ENCODE measurements at regions not wholly inside any gene's neighbourhood (a gene's known extent, or its start where the extent isn't known, plus 50 kb on each side); places are given as distances from the start of the nearest gene placed in this dataset.

DNA sequence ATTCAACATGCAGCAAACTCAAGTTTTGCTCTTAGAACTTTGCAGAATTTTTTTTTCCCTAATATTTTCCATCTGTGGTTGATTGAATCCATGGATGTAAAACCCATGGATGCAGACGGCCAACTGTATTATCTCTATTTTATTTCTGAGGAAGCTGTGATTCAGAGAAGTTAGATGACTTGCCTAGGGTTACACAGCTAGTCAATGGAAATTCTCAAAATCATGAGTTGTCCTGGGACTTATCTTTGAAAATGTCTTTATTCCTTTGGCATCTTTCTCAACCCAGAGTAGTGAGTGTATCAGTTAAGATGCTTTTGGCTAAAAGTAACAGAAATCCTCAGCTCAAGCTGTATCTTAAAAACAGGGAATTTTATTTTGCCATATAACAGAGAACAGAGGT is 107.9 kb upstream of the GALNT15 start:
- CTCF ChIA-PET = no interaction called here
- no peak overlapping the region for H3K4me3 Mint-ChIP-seq

DNA sequence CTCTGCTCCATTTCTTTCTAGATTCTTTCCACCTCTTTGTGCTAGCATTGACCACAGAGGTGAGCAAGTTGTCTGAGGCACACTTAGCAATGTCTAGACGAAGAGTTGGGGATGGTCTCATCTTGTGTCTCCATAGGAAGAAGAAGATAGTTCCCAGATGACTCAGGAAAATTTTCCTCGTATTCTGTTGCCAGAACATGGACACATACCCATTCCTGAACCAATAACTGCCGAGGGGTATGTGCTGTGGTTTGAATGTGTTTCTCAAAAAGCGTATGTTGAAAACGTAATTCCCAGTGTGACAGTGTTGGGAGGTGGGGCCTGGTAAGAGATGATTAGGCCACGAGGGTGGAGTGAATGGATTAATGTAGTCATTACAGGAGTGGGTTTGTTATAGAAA is 107.5 kb upstream of the GALNT15 start:
- ChIA-PET POLR2A (interaction anchor here in 1 of 2 donors (0.7 kb wide), 1 partner anchor 199 kb away, joined by 3 read pairs; no protein-coding TSS in a partner anchor), CTCF (no interaction called here)
- WGBS (ENCODE audit: insufficient coverage) = no CpG with 5 or more reads among the region's 6 CpGs

More for the DNA sequence above, 107.9 kb upstream of the GALNT15 start:
- no peaks in the 10 kb centered on the region for H3K9me3 ChIP-seq
- peaks cover 0 to 6% (median 2%) of the 10 kb centered on the region in 3 donors for H3K4me1 Mint-ChIP-seq
- WGBS (ENCODE audit: insufficient coverage) = no CpG with 5 or more reads among the region's 1 CpG
- no peaks in the 10 kb centered on the region for H3K9me3 Mint-ChIP-seq
- H3K27me3 Mint-ChIP-seq = peaks cover 0 to 8% of the 10 kb centered on the region in 2 donors
- no peak overlapping the region for H3K4me3 ChIP-seq (ENCODE audit: control insufficient read depth in 1 of 2, extremely low read depth in 1 of 2, low read length in 1 of 2)
- ATAC-seq (replicated peaks in 1 of 4) (no peak), DNase-seq (no peak)
- H3K27ac Mint-ChIP-seq = no peak overlapping the region
- no peaks in the 10 kb centered on the region for H3K27me3 ChIP-seq (replicated peaks in 1 of 2; ENCODE audit: control insufficient read depth in 2 of 2, extremely low read depth in 1 of 2, insufficient read depth in 2 of 2, low read length in 1 of 2)
- H3K36me3 Mint-ChIP-seq = no peaks in the 10 kb centered on the region
- H3K27ac ChIP-seq (ENCODE audit: low read length) = no peak overlapping the region
- POLR2A ChIA-PET = interaction anchor here in 1 of 2 donors (0.7 kb wide), 1 partner anchor 200 kb away, joined by 3 read pairs; no protein-coding TSS in a partner anchor
- H3K36me3 ChIP-seq (ENCODE audit: control insufficient read depth in 2 of 2, extremely low read depth in 1 of 2, insufficient read depth in 1 of 2, low read length in 1 of 2) = no peaks in the 10 kb centered on the region
- H3K4me1 ChIP-seq (ENCODE audit: control insufficient read depth in 1 of 2, extremely low read depth in 1 of 2, insufficient read depth in 2 of 2, low read length in 2 of 2) = no peaks in the 10 kb centered on the region

DNA sequence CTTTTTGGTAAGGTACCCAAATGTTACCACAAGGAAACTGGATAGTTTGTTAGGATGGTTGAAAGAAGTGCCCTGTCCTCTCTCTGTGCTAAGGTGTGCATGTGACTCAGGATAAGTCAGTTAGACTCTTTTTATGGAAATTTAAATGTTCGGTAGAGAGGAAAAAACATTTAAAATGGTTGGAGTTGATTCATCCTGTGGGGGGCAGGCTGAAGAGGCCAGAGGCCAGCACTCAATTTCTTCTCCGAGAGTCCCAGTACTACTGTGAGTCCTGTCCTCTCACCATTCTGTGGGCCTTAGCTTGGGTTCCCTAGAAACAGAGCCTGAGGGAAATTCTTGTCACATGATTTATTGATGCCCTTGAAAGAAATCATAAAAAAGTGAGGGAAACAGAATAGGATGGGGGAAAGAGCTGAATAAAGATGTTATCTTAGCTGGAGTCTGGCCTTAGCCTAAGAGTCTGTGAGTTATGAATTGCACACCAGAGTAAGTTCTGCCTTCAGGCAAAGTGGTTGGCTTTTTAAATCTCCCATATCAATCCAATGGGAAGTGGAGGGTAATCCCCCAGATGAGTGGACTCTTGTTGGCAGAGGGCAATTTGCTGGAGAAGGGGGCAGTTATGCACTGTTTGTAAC is 106.5 kb upstream of the GALNT15 start:
- no peaks in the 10 kb centered on the region for H3K36me3 Mint-ChIP-seq
- ChIA-PET CTCF (no interaction called here), POLR2A (no interaction called here)
- H3K4me1 ChIP-seq (ENCODE audit: control insufficient read depth in 1 of 2, extremely low read depth in 1 of 2, insufficient read depth in 2 of 2, low read length in 2 of 2) = no peaks in the 10 kb centered on the region
- H3K27me3 Mint-ChIP-seq = peaks cover 0 to 3% of the 10 kb centered on the region in 2 donors
- no peaks in the 10 kb centered on the region for H3K27me3 ChIP-seq (replicated peaks in 1 of 2; ENCODE audit: control insufficient read depth in 2 of 2, extremely low read depth in 1 of 2, insufficient read depth in 2 of 2, low read length in 1 of 2)
- DNase-seq = no peak
- H3K4me1 Mint-ChIP-seq = peaks cover 0 to 6% (median 2%) of the 10 kb centered on the region in 3 donors
- no peaks in the 10 kb centered on the region for H3K9me3 Mint-ChIP-seq
- no peak for ATAC-seq (replicated peaks in 1 of 4)
- no peak overlapping the region for H3K27ac ChIP-seq (ENCODE audit: low read length)
- 80% methylated on average over 2 of the region's 2 CpGs for WGBS (ENCODE audit: insufficient coverage)
- no peaks in the 10 kb centered on the region for H3K9me3 ChIP-seq
- H3K4me3 Mint-ChIP-seq = no peak overlapping the region
- H3K4me3 ChIP-seq (ENCODE audit: control insufficient read depth in 1 of 2, extremely low read depth in 1 of 2, low read length in 1 of 2) = no peak overlapping the region
- no peaks in the 10 kb centered on the region for H3K36me3 ChIP-seq (ENCODE audit: control insufficient read depth in 2 of 2, extremely low read depth in 1 of 2, insufficient read depth in 1 of 2, low read length in 1 of 2)
- H3K27ac Mint-ChIP-seq = no peak overlapping the region

More for the DNA sequence above, 107.5 kb upstream of the GALNT15 start:
- Mint-ChIP-seq H3K4me3 (no peak overlapping the region), H3K9me3 (no peaks in the 10 kb centered on the region), H3K4me1 (peaks cover 0 to 6% (median 2%) of the 10 kb centered on the region in 3 donors), H3K27me3 (peaks cover 0 to 6% of the 10 kb centered on the region in 2 donors), H3K27ac (no peak overlapping the region), H3K36me3 (no peaks in the 10 kb centered on the region)
- ATAC-seq (replicated peaks in 1 of 4) (no peak), DNase-seq (no peak)
- H3K27me3 ChIP-seq (replicated peaks in 1 of 2; ENCODE audit: control insufficient read depth in 2 of 2, extremely low read depth in 1 of 2, insufficient read depth in 2 of 2, low read length in 1 of 2) = no peaks in the 10 kb centered on the region
- H3K4me3 ChIP-seq (ENCODE audit: control insufficient read depth in 1 of 2, extremely low read depth in 1 of 2, low read length in 1 of 2) = no peak overlapping the region
- H3K27ac ChIP-seq (ENCODE audit: low read length) = no peak overlapping the region
- H3K4me1 ChIP-seq (ENCODE audit: control insufficient read depth in 1 of 2, extremely low read depth in 1 of 2, insufficient read depth in 2 of 2, low read length in 2 of 2) = no peaks in the 10 kb centered on the region
- no peaks in the 10 kb centered on the region for H3K9me3 ChIP-seq
- no peaks in the 10 kb centered on the region for H3K36me3 ChIP-seq (ENCODE audit: control insufficient read depth in 2 of 2, extremely low read depth in 1 of 2, insufficient read depth in 1 of 2, low read length in 1 of 2)

DNA sequence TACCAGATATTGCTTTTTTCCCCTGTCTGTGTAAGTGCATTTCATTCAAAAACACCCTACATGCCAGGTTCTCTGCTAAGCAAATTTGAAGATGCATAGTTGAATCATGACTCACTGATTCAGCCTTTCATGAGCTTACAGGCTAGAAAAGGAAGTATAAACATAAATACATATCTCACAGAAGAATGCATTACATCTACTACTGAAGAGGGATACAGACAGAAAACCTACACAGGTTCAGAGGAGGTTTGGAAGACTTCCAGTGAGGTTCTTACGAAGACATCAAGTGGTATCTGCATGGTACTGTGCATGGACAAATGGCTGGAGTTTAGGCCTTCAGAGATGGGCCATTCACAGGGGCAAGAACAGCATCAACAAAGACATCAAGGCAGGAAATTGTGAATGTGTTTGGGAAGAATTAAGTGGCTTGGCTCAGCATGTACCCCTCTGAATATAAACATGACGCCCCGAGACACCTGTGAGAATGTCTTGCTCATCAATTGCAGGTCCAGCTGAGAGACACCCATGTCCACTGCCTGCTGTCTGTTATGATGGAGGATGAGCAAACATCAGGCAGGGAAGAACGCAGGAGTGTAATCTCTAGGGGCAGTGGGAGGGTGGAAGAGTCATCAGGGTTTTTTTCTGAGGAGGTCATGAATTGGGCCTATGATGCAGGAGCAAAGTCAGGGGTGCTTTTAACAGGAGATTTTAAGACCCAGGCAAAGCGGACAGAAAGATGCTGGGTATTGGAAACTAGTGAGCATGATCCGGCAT is 105.1 kb upstream of the GALNT15 start:
- Mint-ChIP-seq H3K4me3 (no peak overlapping the region), H3K9me3 (no peaks in the 10 kb centered on the region), H3K27me3 (peaks cover 0 to 1% of the 10 kb centered on the region in 2 donors), H3K4me1 (peaks cover 0 to 6% (median 2%) of the 10 kb centered on the region in 3 donors), H3K27ac (no peak overlapping the region), H3K36me3 (no peaks in the 10 kb centered on the region)
- CTCF ChIA-PET = no interaction called here
- Histone ChIP-seq H3K27ac (ENCODE audit: low read length) (no peak overlapping the region), H3K27me3 (replicated peaks in 1 of 2; ENCODE audit: control insufficient read depth in 2 of 2, extremely low read depth in 1 of 2, insufficient read depth in 2 of 2, low read length in 1 of 2) (no peaks in the 10 kb centered on the region), H3K36me3 (ENCODE audit: control insufficient read depth in 2 of 2, extremely low read depth in 1 of 2, insufficient read depth in 1 of 2, low read length in 1 of 2) (no peaks in the 10 kb centered on the region), H3K9me3 (no peaks in the 10 kb centered on the region), H3K4me1 (ENCODE audit: control insufficient read depth in 1 of 2, extremely low read depth in 1 of 2, insufficient read depth in 2 of 2, low read length in 2 of 2) (no peaks in the 10 kb centered on the region), H3K4me3 (ENCODE audit: control insufficient read depth in 1 of 2, extremely low read depth in 1 of 2, low read length in 1 of 2) (no peak overlapping the region)
- POLR2A ChIA-PET = no interaction called here
- DNase-seq (no peak), ATAC-seq (replicated peaks in 1 of 4) (no peak)
- WGBS (ENCODE audit: insufficient coverage) = 90% methylated on average over 5 of the region's 6 CpGs

DNA sequence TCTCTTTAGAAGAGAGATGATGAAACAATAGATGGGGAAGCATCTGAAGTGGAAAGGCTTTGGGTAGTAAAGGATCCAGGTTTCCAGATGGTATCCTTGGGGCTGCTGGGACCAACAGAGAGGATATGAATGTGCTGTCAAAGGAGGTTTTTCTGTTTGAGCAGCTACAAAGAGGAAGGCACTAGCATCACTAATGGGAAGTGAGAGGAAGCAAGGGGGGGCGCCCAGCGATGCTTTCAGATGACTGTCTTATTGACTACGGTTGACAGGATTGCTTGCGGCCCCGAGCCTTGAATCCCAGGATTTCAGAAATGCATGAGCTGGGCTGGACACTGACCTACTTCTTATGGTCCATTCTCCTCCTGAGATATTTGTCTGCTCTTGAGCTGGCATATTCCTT is 103.8 kb upstream of the GALNT15 start:
- POLR2A ChIA-PET = no interaction called here
- DNase-seq (no peak), ATAC-seq (replicated peaks in 1 of 4) (no peak)
- no peaks in the 10 kb centered on the region for H3K4me1 ChIP-seq (ENCODE audit: control insufficient read depth in 1 of 2, extremely low read depth in 1 of 2, insufficient read depth in 2 of 2, low read length in 2 of 2)
- H3K27me3 ChIP-seq (replicated peaks in 1 of 2; ENCODE audit: control insufficient read depth in 2 of 2, extremely low read depth in 1 of 2, insufficient read depth in 2 of 2, low read length in 1 of 2) = no peaks in the 10 kb centered on the region
- CTCF ChIA-PET = no interaction called here
- Mint-ChIP-seq H3K36me3 (no peaks in the 10 kb centered on the region), H3K4me3 (no peak overlapping the region), H3K27me3 (no peaks in the 10 kb centered on the region), H3K9me3 (no peaks in the 10 kb centered on the region), H3K4me1 (no peaks in the 10 kb centered on the region), H3K27ac (no peak overlapping the region)
- 91% methylated on average over 5 of the region's 5 CpGs for WGBS (ENCODE audit: insufficient coverage)
- H3K36me3 ChIP-seq (ENCODE audit: control insufficient read depth in 2 of 2, extremely low read depth in 1 of 2, insufficient read depth in 1 of 2, low read length in 1 of 2) = no peaks in the 10 kb centered on the region
- H3K9me3 ChIP-seq = no peaks in the 10 kb centered on the region
- H3K4me3 ChIP-seq (ENCODE audit: control insufficient read depth in 1 of 2, extremely low read depth in 1 of 2, low read length in 1 of 2) = no peak overlapping the region
- H3K27ac ChIP-seq (ENCODE audit: low read length) = no peak overlapping the region

DNA sequence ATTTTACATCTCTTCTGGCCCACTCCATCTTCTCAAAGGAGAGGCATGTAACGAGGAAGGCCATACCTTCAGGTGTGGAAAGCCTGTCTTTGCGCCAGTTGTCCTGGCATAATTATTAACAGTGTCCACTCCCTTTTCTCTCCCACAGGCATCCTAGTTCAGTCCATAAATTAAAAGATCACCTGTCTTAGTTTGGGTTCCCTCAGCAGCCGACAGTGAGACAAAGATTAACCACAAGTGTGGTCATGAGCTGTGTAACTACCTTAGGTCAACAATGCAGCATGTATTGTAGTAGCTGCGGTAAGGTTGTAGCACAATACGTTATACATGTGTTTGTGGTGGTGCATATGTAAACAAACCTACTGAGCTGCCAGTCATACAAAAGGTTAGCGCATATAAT is 103.3 kb upstream of the GALNT15 start:
- Histone ChIP-seq H3K36me3 (ENCODE audit: control insufficient read depth in 2 of 2, extremely low read depth in 1 of 2, insufficient read depth in 1 of 2, low read length in 1 of 2) (no peaks in the 10 kb centered on the region), H3K27me3 (replicated peaks in 1 of 2; ENCODE audit: control insufficient read depth in 2 of 2, extremely low read depth in 1 of 2, insufficient read depth in 2 of 2, low read length in 1 of 2) (no peaks in the 10 kb centered on the region), H3K27ac (ENCODE audit: low read length) (no peak overlapping the region), H3K4me1 (ENCODE audit: control insufficient read depth in 1 of 2, extremely low read depth in 1 of 2, insufficient read depth in 2 of 2, low read length in 2 of 2) (no peaks in the 10 kb centered on the region), H3K9me3 (no peaks in the 10 kb centered on the region), H3K4me3 (ENCODE audit: control insufficient read depth in 1 of 2, extremely low read depth in 1 of 2, low read length in 1 of 2) (no peak overlapping the region)
- ATAC-seq (replicated peaks in 1 of 4) (no peak), DNase-seq (no peak)
- H3K4me3 Mint-ChIP-seq = no peak overlapping the region
- POLR2A ChIA-PET = no interaction called here
- no peak overlapping the region for H3K27ac Mint-ChIP-seq
- H3K27me3 Mint-ChIP-seq = no peaks in the 10 kb centered on the region
- H3K4me1 Mint-ChIP-seq = no peaks in the 10 kb centered on the region
- no peaks in the 10 kb centered on the region for H3K36me3 Mint-ChIP-seq
- no CpG with 5 or more reads among the region's 6 CpGs for WGBS (ENCODE audit: insufficient coverage)
- CTCF ChIA-PET = interaction anchor here in 1 of 2 donors (1.0 kb wide), 1 partner anchor 22 kb away, joined by 4 read pairs; no protein-coding TSS in a partner anchor
- no peaks in the 10 kb centered on the region for H3K9me3 Mint-ChIP-seq

Measured in T-cell (primary cell).